ENCODE measurements at regions not wholly inside any gene's neighbourhood (a gene's known extent, or its start where the extent isn't known, plus 50 kb on each side); places are given as distances from the start of the nearest gene placed in this dataset.
"Not testable (repeated sequence)": the region's sequence is repeated elsewhere in the genome, so short reads cannot be mapped to it uniquely, and the experiment has no call there.

- no peak for DNase-seq (ENCODE audit: low spot score)
These were observed 85.1 kb upstream of the NAV2 start for GRCh38 chr11:19627566-19627965.

GRCh38 chr11:19625438-19625837, 87.2 kb upstream of the NAV2 start:
- no peak for DNase-seq (ENCODE audit: low spot score)

GRCh38 chr11:19617696-19618523, 94.7 kb upstream of the NAV2 start:
- DNase-seq (ENCODE audit: low spot score): no peak

- DNase-seq (ENCODE audit: low spot score): no peak
These were observed 97.1 kb upstream of the NAV2 start for GRCh38 chr11:19615341-19616183.

GRCh38 chr11:19614370-19614940, 98.2 kb upstream of the NAV2 start:
- DNase-seq (ENCODE audit: low spot score): no peak

- DNase-seq (ENCODE audit: low spot score): not testable (repeated sequence)
These were observed 100.6 kb upstream of the NAV2 start for GRCh38 chr11:19612025-19612424.

GRCh38 chr11:19607656-19608360, 104.8 kb upstream of the NAV2 start:
- no peak for DNase-seq (ENCODE audit: low spot score)

- DNase-seq (ENCODE audit: low spot score): no peak
These were observed 105.6 kb upstream of the NAV2 start for GRCh38 chr11:19606856-19607655.

GRCh38 chr11:19605520-19606371, 106.9 kb upstream of the NAV2 start:
- peak; percentile 88 for DNase-seq (ENCODE audit: low spot score)

- DNase-seq (ENCODE audit: low spot score): no peak
These were observed 107.8 kb upstream of the NAV2 start for GRCh38 chr11:19604679-19605375.

GRCh38 chr11:19603771-19604170, 108.9 kb upstream of the NAV2 start:
- DNase-seq (ENCODE audit: low spot score): no peak

GRCh38 chr11:19602891-19603290, 109.7 kb upstream of the NAV2 start:
- DNase-seq (ENCODE audit: low spot score): no peak

GRCh38 chr11:19602406-19602805, 110.2 kb upstream of the NAV2 start:
- DNase-seq (ENCODE audit: low spot score): no peak

- no peak for DNase-seq (ENCODE audit: low spot score)
These were observed 111.4 kb upstream of the NAV2 start for GRCh38 chr11:19601235-19601634.

- no peak for DNase-seq (ENCODE audit: low spot score)
These were observed 113.0 kb upstream of the NAV2 start for GRCh38 chr11:19599681-19600080.

GRCh38 chr11:19598876-19599486, 113.7 kb upstream of the NAV2 start:
- DNase-seq (ENCODE audit: low spot score): no peak

GRCh38 chr11:19598456-19598855, 114.2 kb upstream of the NAV2 start:
- no peak for DNase-seq (ENCODE audit: low spot score)

- DNase-seq (ENCODE audit: low spot score): no peak
These were observed 114.8 kb upstream of the NAV2 start for GRCh38 chr11:19597876-19598275.

- DNase-seq (ENCODE audit: low spot score): peak; percentile 39
These were observed 115.4 kb upstream of the NAV2 start for GRCh38 chr11:19597206-19597605.
